HCT116 (cell line): ENCODE measurements at regions not wholly inside any gene's neighbourhood (a gene's known extent, or its start where the extent isn't known, plus 50 kb on each side); places are given as distances from the start of the nearest gene placed in this dataset.

Experiments used
- ATAC-seq: fragments of 200-7000 bp; cut with Tn5 transposase; 2 replicates; pipeline ENCODE4 v1.9.1; 2020; ENCODE audit warnings: mild to moderate bottlenecking, moderate library complexity
- BruUV-seq: library from RNA; stranded (reverse); fragments of 400-500 nt; replicated peaks from 2 replicates; lab custom pipeline; 2021; lab: Mats Ljungman, UMichigan
- CTCF ChIA-PET: fragments of 300-600 bp; sonication (Branson Sonifier 250); formaldehyde crosslinking; loops from one replicate; lab custom pipeline; 2021; ENCODE audit warnings: antibody characterized with exemption; lab: Charles Lee
- POLR2A ChIA-PET: fragments of 300-600, 350-600 bp; sonication (Branson Sonifier 250); formaldehyde crosslinking; loops from one replicate; lab custom pipeline; 2021; ENCODE audit warnings: antibody characterized with exemption; lab: Charles Lee
- RAD21 ChIA-PET, 2 experiments: fragments of 300-600 bp; sonication (Branson Sonifier 250); formaldehyde crosslinking; loops; one replicate each; lab custom pipeline; 2023; ENCODE audit warnings: low total read pairs in 2 of 2; ENCODE audit not compliant: uncharacterized antibody in 2 of 2, unreplicated experiment in 2 of 2, low non-redundant PET in 1 of 2; lab: Charles Lee
- DNase-seq: peaks from one replicate; pipeline ENCODE4 v3.0.0-alpha.2; 2010; ENCODE audit warnings: low read depth, low spot score
- H2AFZ ChIP-seq: fragments of 200-600 bp; shearing (Covaris generic), sonication (generic); 2 replicates; pipeline ENCODE4 v1.6.1; 2017; ENCODE audit warnings: low read depth, mixed run types, mixed read lengths, antibody characterized with exemption, low read length; ENCODE audit not compliant: poor library complexity, severe bottlenecking
- H3K27ac ChIP-seq: 2 replicates; pipeline ENCODE4 v1.5.1; 2012; ENCODE audit warnings: low read depth, low read length
- H3K27me3 ChIP-seq: fragments of 200-600 bp; sonication (generic); 2 replicates; pipeline ENCODE4 v1.6.1; 2016; ENCODE audit warnings: mixed run types, low read length, mixed read lengths; ENCODE audit not compliant: insufficient read depth
- H3K36me3 ChIP-seq, 2 experiments: fragments of 200-500 bp in 1 of 2; fragments of 200-600 bp in 1 of 2; sonication (Bioruptor generic) in 1 of 2; sonication (generic) in 1 of 2; 2 replicates each; pipeline versions ENCODE4 v1.5.1 to v1.6.1; 2014 to 2016; ENCODE audit warnings: low read length in 2 of 2, inconsistent platforms in 1 of 2, mixed read lengths in 1 of 2, mixed run types in 1 of 2; ENCODE audit not compliant: insufficient read depth in 2 of 2, control insufficient read depth in 1 of 2
- H3K4me1 ChIP-seq, 2 experiments: fragments of 200-600 bp in 1 of 2; sonication (generic) in 1 of 2; 2 replicates each; pipeline versions ENCODE4 v1.5.1 to v1.6.1; 2012 to 2017; ENCODE audit warnings: low read length in 2 of 2, inconsistent platforms in 1 of 2, mild to moderate bottlenecking in 1 of 2, mixed read lengths in 1 of 2, mixed run types in 1 of 2, moderate library complexity in 1 of 2; ENCODE audit not compliant: insufficient read depth in 2 of 2, control insufficient read depth in 1 of 2
- H3K4me2 ChIP-seq: fragments of 200-600 bp; sonication (generic); 2 replicates; pipeline ENCODE4 v1.6.1; 2017; ENCODE audit warnings: mixed run types, low read length, mixed read lengths
- H3K4me3 ChIP-seq, 2 experiments: fragments of 200-600 bp in 1 of 2; sonication (generic) in 1 of 2; replicated peaks in 1 of 2; 2 replicates each; pipeline ENCODE4 v1.5.1; 2011 to 2016; ENCODE audit warnings: low read length in 2 of 2, control low read depth in 1 of 2, low read depth in 1 of 2, mild to moderate bottlenecking in 1 of 2, mixed read lengths in 1 of 2, mixed run types in 1 of 2
- H3K79me2 ChIP-seq: fragments of 200-600 bp; sonication (generic); 2 replicates; pipeline ENCODE4 v1.6.1; 2017; ENCODE audit warnings: mild to moderate bottlenecking, mixed run types, low read length, moderate library complexity, mixed read lengths; ENCODE audit not compliant: insufficient read depth
- H3K9ac ChIP-seq: fragments of 200-600 bp; sonication (generic); 2 replicates; pipeline ENCODE4 v1.6.1; 2016; ENCODE audit warnings: low read length, mixed read lengths
- H3K9me2 ChIP-seq: fragments of 200-600 bp; sonication (generic), shearing (Covaris generic); 2 replicates; pipeline ENCODE4 v1.6.1; 2017; ENCODE audit warnings: mixed run types, mild to moderate bottlenecking, moderate library complexity; ENCODE audit not compliant: insufficient read depth
- H3K9me3 ChIP-seq, 2 experiments: fragments of 200-500 bp in 1 of 2; fragments of 200-600 bp in 1 of 2; sonication (Bioruptor generic) in 1 of 2; sonication (generic) in 1 of 2; 2 replicates each; pipeline ENCODE4 v1.6.1; 2014 to 2017; ENCODE audit warnings: low read length in 2 of 2, mixed read lengths in 2 of 2, inconsistent platforms in 1 of 2, low read depth in 1 of 2, mild to moderate bottlenecking in 1 of 2, mixed run types in 1 of 2, moderate library complexity in 1 of 2; ENCODE audit not compliant: control insufficient read depth in 1 of 2, insufficient read depth in 1 of 2
- H4K20me1 ChIP-seq: fragments of 200-600 bp; sonication (generic), shearing (Covaris generic); 2 replicates; pipeline ENCODE4 v1.6.1; 2017; ENCODE audit warnings: mixed run types, mild to moderate bottlenecking, moderate library complexity; ENCODE audit not compliant: insufficient read depth
- ATF3 ChIP-seq: IDR thresholded peaks from 2 replicates; pipeline ENCODE4 v1.6.1; 2012
- CEBPB ChIP-seq: IDR thresholded peaks from 2 replicates; pipeline ENCODE4 v1.6.1; 2012; ENCODE audit warnings: low read depth
- EGR1 ChIP-seq: IDR thresholded peaks from 2 replicates; pipeline ENCODE4 v1.6.1; 2012; ENCODE audit warnings: low read depth
- ELF1 ChIP-seq: IDR thresholded peaks from 2 replicates; pipeline ENCODE4 v1.6.1; 2012; ENCODE audit warnings: low read depth, borderline replicate concordance
- EZH2 ChIP-seq: fragments of 200-600 bp; sonication (generic); IDR thresholded peaks from 2 replicates; pipeline ENCODE4 v1.6.1; 2017; ENCODE audit warnings: antibody characterized with exemption, mixed run types
- EZH2phosphoT487 ChIP-seq: fragments of 200-600 bp; IDR thresholded peaks from 2 replicates; pipeline ENCODE4 v1.6.1; 2018; ENCODE audit warnings: antibody characterized with exemption, borderline replicate concordance
- FOSL1 ChIP-seq: IDR thresholded peaks from 2 replicates; pipeline ENCODE4 v1.6.1; 2012; ENCODE audit warnings: low read depth
- JUND ChIP-seq: IDR thresholded peaks from 2 replicates; pipeline ENCODE4 v1.6.1; 2012
- MAX ChIP-seq: IDR thresholded peaks from 2 replicates; pipeline ENCODE4 v1.6.1; 2012
- POLR2A ChIP-seq: IDR thresholded peaks from 2 replicates; pipeline ENCODE4 v1.7.0; 2011; ENCODE audit warnings: borderline replicate concordance; ENCODE audit not compliant: insufficient read depth, insufficient read length; ENCODE audit errors: extremely low read depth
- POLR2AphosphoS5 ChIP-seq: IDR thresholded peaks from 2 replicates; pipeline ENCODE4 v1.6.1; 2011; ENCODE audit warnings: mild to moderate bottlenecking, low read depth, low read length, moderate library complexity
- SIN3A ChIP-seq: IDR thresholded peaks from 2 replicates; pipeline ENCODE4 v1.6.1; 2012; ENCODE audit warnings: low read depth
- SP1 ChIP-seq: IDR thresholded peaks from 2 replicates; pipeline ENCODE4 v1.6.1; 2012; ENCODE audit warnings: low read depth
- SRF ChIP-seq: IDR thresholded peaks from 2 replicates; pipeline ENCODE4 v1.6.1; 2012; ENCODE audit warnings: low read depth
- YY1 ChIP-seq: IDR thresholded peaks from 2 replicates; pipeline ENCODE4 v1.6.1; 2011; ENCODE audit warnings: low read length, low read depth, moderate library complexity, mild to moderate bottlenecking; ENCODE audit not compliant: insufficient replicate concordance; ENCODE audit errors: extremely low read depth
- ZFX ChIP-seq: fragments of 450-650 bp; IDR thresholded peaks from 2 replicates; pipeline ENCODE4 v1.6.1; 2017
- ZNF274 ChIP-seq: fragments of 200-500 bp; sonication (Bioruptor generic); IDR thresholded peaks from 2 replicates; pipeline ENCODE4 v1.6.1; 2014; ENCODE audit warnings: mild to moderate bottlenecking, low read depth, low read length, inconsistent platforms
- intact Hi-C: fragments of 100-400 bp; cut with micrococcal nuclease; formaldehyde crosslinking; loops from 2 replicates; pipeline ENCODE4 v1.10.0; 2022

- Histone ChIP-seq H3K9ac (no peak overlapping the region), H3K9me2 (no peaks in the 10 kb centered on the region), H2AFZ (no peak overlapping the region), H3K27me3 (no peaks in the 10 kb centered on the region), H3K4me2 (no peak overlapping the region), H3K4me3 (no peak overlapping the region), H3K27ac (no peak overlapping the region), H3K79me2 (no peaks in the 10 kb centered on the region), H3K36me3 (no peaks in the 10 kb centered on the region), H3K9me3 (no peaks in the 10 kb centered on the region), H3K4me1 (no peaks in the 10 kb centered on the region), H4K20me1 (no peaks in the 10 kb centered on the region)
- intact Hi-C loops = no loop called here
- RAD21 ChIA-PET = no interaction called here
- no peak for ATAC-seq
- CTCF ChIA-PET = interaction anchor here (0.6 kb wide), 1 partner anchor 54 kb away, joined by 3 read pairs; no protein-coding TSS in a partner anchor
- no TSS peak for BruUV-seq
- POLR2A ChIA-PET = no interaction called here
- TF ChIP-seq CEBPB (no peak), EGR1 (no peak), ZFX (no peak), EZH2phosphoT487 (no peak), YY1 (no peak), ATF3 (no peak), SRF (no peak), POLR2AphosphoS5 (no peak), ELF1 (no peak), SIN3A (no peak), FOSL1 (no peak), EZH2 (no peak), JUND (no peak), ZNF274 (no peak), SP1 (no peak), POLR2A (no peak), MAX (no peak)
- no peak for DNase-seq
Observed at GRCh38 chr7:115548756-115549155, 481.8 kb downstream of the TFEC start.
